K562 (cell line): ENCODE measurements at regions not wholly inside any gene's neighbourhood (a gene's known extent, or its start where the extent isn't known, plus 50 kb on each side); places are given as distances from the start of the nearest gene placed in this dataset.
"Not testable (repeated sequence)": the region's sequence is repeated elsewhere in the genome, so short reads cannot be mapped to it uniquely, and the experiment has no call there.

ENCODE experiments used
- ATAC-seq: fragments of 200-7000 bp; cut with Tn5 transposase; 3 replicates; pipeline ENCODE4 v1.9.1; 2020; ENCODE audit warnings: moderate library complexity
- BruUV-seq: library from RNA; stranded (reverse); fragments of 400-500 nt; replicated peaks from 2 replicates; lab custom pipeline; 2021; lab: Mats Ljungman, UMichigan
- CTCF ChIA-PET: fragments of 300-600 bp; formaldehyde crosslinking; extraction: SDS; loops from one replicate; lab custom pipeline; 2021; ENCODE audit warnings: low intra/inter-chr PET ratio; lab: Yijun Ruan, JAX
- POLR2A ChIA-PET: fragments of 300-600, 350-650 bp; sonication (Branson Sonifier 250); formaldehyde crosslinking; extraction: SDS; loops from one replicate; lab custom pipeline; 2021; ENCODE audit warnings: antibody characterized with exemption, inconsistent platforms; lab: Yijun Ruan, JAX
- DNase-seq, 4 experiments: peaks; one replicate each; pipeline versions ENCODE4 v3.0.0 to v3.0.0-alpha.2; 2011 to 2018; ENCODE audit warnings: low spot score in 3 of 4, mixed read lengths in 3 of 4; ENCODE audit errors: extremely low read depth in 1 of 4
- FAIRE-seq: peaks from 2 replicates; lab custom pipeline; 2011; peaks lifted over from hg19 to GRCh38; lab: Jason Lieb, UNC
- H2AFZ ChIP-seq: 2 replicates; pipeline ENCODE4 v1.6.0; 2011; ENCODE audit warnings: low read depth, low read length, control low read depth, inconsistent platforms
- H3K27ac ChIP-seq: fragments of 200-600 bp; 3 replicates; pipeline ENCODE4 v1.8.0; 2011; ENCODE audit warnings: low read depth, mild to moderate bottlenecking, control low read depth, inconsistent platforms, low read length, moderate library complexity, mixed read lengths; ENCODE audit errors: extremely low read depth
- H3K27me3 ChIP-seq, 2 experiments: fragments of 300-600 bp in 1 of 2; 2 replicates in 1 of 2; 3 replicates in 1 of 2; pipeline versions ENCODE4 v1.6.0 to v1.8.0; 2011; ENCODE audit warnings: inconsistent platforms in 2 of 2, low read length in 2 of 2, mild to moderate bottlenecking in 1 of 2, mixed read lengths in 1 of 2, moderate library complexity in 1 of 2; ENCODE audit not compliant: control insufficient read depth in 2 of 2, insufficient read depth in 2 of 2
- H3K36me3 ChIP-seq: fragments of 300-600 bp; 3 replicates; pipeline ENCODE4 v1.8.0; 2011; ENCODE audit warnings: mild to moderate bottlenecking, low read length, inconsistent platforms; ENCODE audit not compliant: control insufficient read depth, insufficient read depth
- H3K4me1 ChIP-seq, 2 experiments: fragments of 200-600 bp in 1 of 2; replicated peaks in 1 of 2; 2 replicates in 1 of 2; 3 replicates in 1 of 2; pipeline versions ENCODE4 v1.5.1 to v1.8.0; 2011; ENCODE audit warnings: inconsistent platforms in 2 of 2, low read length in 2 of 2, mild to moderate bottlenecking in 1 of 2, mixed read lengths in 1 of 2, moderate library complexity in 1 of 2; ENCODE audit not compliant: control insufficient read depth in 2 of 2, insufficient read depth in 2 of 2
- H3K4me2 ChIP-seq: 2 replicates; pipeline ENCODE4 v1.6.1; 2011; ENCODE audit warnings: low read length, control low read depth, inconsistent platforms, mixed read lengths; ENCODE audit not compliant: insufficient read depth
- H3K4me3 ChIP-seq: fragments of 200-600 bp; sonication (generic), shearing (Covaris generic); 2 replicates; pipeline ENCODE4 v1.5.1; 2016; ENCODE audit warnings: control low read depth, inconsistent platforms
- H3K79me2 ChIP-seq: fragments of 200-600 bp; 3 replicates; pipeline ENCODE4 v1.8.0; 2011; ENCODE audit warnings: low read length, inconsistent platforms; ENCODE audit not compliant: control insufficient read depth, insufficient read depth
- H3K9ac ChIP-seq, 2 experiments: 2 replicates each; pipeline versions ENCODE4 v1.6.0 to v1.6.1; 2011; ENCODE audit warnings: low read depth in 2 of 2, low read length in 2 of 2, control low read depth in 1 of 2, inconsistent platforms in 1 of 2, mild to moderate bottlenecking in 1 of 2, mixed read lengths in 1 of 2; ENCODE audit not compliant: insufficient read depth in 1 of 2
- H3K9me1 ChIP-seq: one replicate; pipeline ENCODE4 v1.6.0; 2011; ENCODE audit warnings: inconsistent platforms, mild to moderate bottlenecking, low read length, moderate library complexity; ENCODE audit not compliant: control insufficient read depth, insufficient read depth
- H3K9me3 ChIP-seq: replicated peaks from 2 replicates; pipeline ENCODE4 v1.5.1; 2011; ENCODE audit warnings: low read depth, low read length, inconsistent platforms; ENCODE audit not compliant: control insufficient read depth, insufficient read depth
- H4K20me1 ChIP-seq: replicated peaks from 2 replicates; pipeline ENCODE4 v1.6.1; 2011; ENCODE audit warnings: low read length, inconsistent platforms, mixed read lengths; ENCODE audit not compliant: control insufficient read depth, insufficient read depth
- CREM ChIP-seq: IDR thresholded peaks from 2 replicates; pipeline ENCODE4 v1.6.1; 2014; ENCODE audit warnings: antibody characterized with exemption, low read depth
- MEIS2 ChIP-seq: fragments of 450-650 bp; IDR thresholded peaks from 2 replicates; pipeline ENCODE4 v1.6.1; 2014; ENCODE audit warnings: mild to moderate bottlenecking; ENCODE audit not compliant: partially characterized antibody
- PBX2 ChIP-seq, 2 experiments: IDR thresholded peaks in 1 of 2; conservative IDR thresholded peaks in 1 of 2; 2 replicates each; pipeline ENCODE4 v1.6.1; 2016; ENCODE audit warnings: low read depth in 2 of 2, mild to moderate bottlenecking in 1 of 2, missing compliant biosample characterization in 1 of 2, missing genetic modification characterization in 1 of 2, moderate library complexity in 1 of 2
- PKNOX1 ChIP-seq: fragments of 450-650 bp; IDR thresholded peaks from 2 replicates; pipeline ENCODE4 v1.6.1; 2016
- VEZF1 ChIP-seq: fragments of 200-800 bp; sonication (Bioruptor generic); IDR thresholded peaks from 2 replicates; pipeline ENCODE4 v1.6.1; 2017; ENCODE audit warnings: missing genetic modification characterization, missing compliant biosample characterization
- ZBTB7A ChIP-seq: IDR thresholded peaks from 2 replicates; pipeline ENCODE4 v1.6.1; 2011; ENCODE audit warnings: low read depth, mild to moderate bottlenecking, low read length, moderate library complexity, borderline replicate concordance; ENCODE audit not compliant: control insufficient read depth
- WGBS: fragments of 100-300 bp; shearing (Covaris generic); methylation state at CpG from one replicate; pipeline ENCODE4 v1.1.6; 2016; ENCODE audit warnings: low coverage, mixed read lengths; ENCODE audit not compliant: insufficient coverage; ENCODE audit errors: missing lambda C conversion rate; 5-methylcytosine and 5-hydroxymethylcytosine counted together
- in situ Hi-C: fragments of 300-500 bp; cut with MboI; formaldehyde crosslinking; loops from 4 replicates; pipeline ENCODE4 v1.15.0; 2018; ENCODE audit warnings: inconsistent platforms, mixed read lengths
- intact Hi-C: fragments of 100-400 bp; cut with micrococcal nuclease; formaldehyde crosslinking; loops from 2 replicates; pipeline ENCODE4 v1.14.2; 2022

- 2% methylated on average over 15 of the region's 35 CpGs for WGBS
- H3K79me2 ChIP-seq; H3K4me1 ChIP-seq; in situ Hi-C loops; CTCF ChIA-PET; H4K20me1 ChIP-seq; H3K36me3 ChIP-seq; intact Hi-C loops; POLR2A ChIA-PET; BruUV-seq; H3K4me3 ChIP-seq; H3K9me1 ChIP-seq; H3K9ac ChIP-seq; H3K27me3 ChIP-seq; H3K9me3 ChIP-seq; H3K4me2 ChIP-seq; FAIRE-seq; TF ChIP-seq PBX2 (CRISPR knock-in tag; IDR thresholded peaks at IDR 0.05; ENCODE audit: low read depth): not testable (repeated sequence)
- TF ChIP-seq CREM (0 out of 2 replicates have a peak, but pooled peaks have one; percentile 12), PKNOX1 (peak; percentile 79), VEZF1 (CRISPR knock-in tag) (peak; percentile 68), PBX2 (tag; conservative IDR thresholded peaks at IDR 0.05; ENCODE audit: low read depth) (peak; percentile 54), ZBTB7A (peak; percentile 20; the same call in 1 of the 2 replicates), MEIS2 (peak; percentile 62)
- H3K27ac ChIP-seq = peak overlapping the region; percentile 76
- peak in 1 of 4 experiments; percentile 79 for DNase-seq
- peak; percentile 47 for ATAC-seq
- 0 out of 2 replicates have a peak overlapping the region, but pooled peaks have one; percentile 45 for H2AFZ ChIP-seq
Observed at GRCh38 chr9:41655071-41655554, 466.0 kb upstream of the ZNG1F start.
